Osteocyte (in vitro differentiated cells): ENCODE measurements at regions not wholly inside any gene's neighbourhood (a gene's known extent, or its start where the extent isn't known, plus 50 kb on each side); places are given as distances from the start of the nearest gene placed in this dataset.

ENCODE experiments used
- DNase-seq: peaks from one replicate; pipeline ENCODE4 v3.0.0; 2021; ENCODE audit warnings: mixed read lengths; ENCODE audit not compliant: unreplicated experiment; ENCODE audit errors: extremely low spot score
- H3K27ac Mint-ChIP-seq: one replicate; pipeline ENCODE4 v1.8.0; 2021; ENCODE audit warnings: mild to moderate bottlenecking, mixed read lengths; ENCODE audit not compliant: unreplicated experiment
- H3K27me3 Mint-ChIP-seq: one replicate; pipeline ENCODE4 v1.8.0; 2021; ENCODE audit warnings: mixed read lengths; ENCODE audit not compliant: unreplicated experiment
- H3K36me3 Mint-ChIP-seq: one replicate; pipeline ENCODE4 v1.8.0; 2021; ENCODE audit warnings: mixed read lengths; ENCODE audit not compliant: unreplicated experiment
- H3K4me1 Mint-ChIP-seq: one replicate; pipeline ENCODE4 v1.8.0; 2021; ENCODE audit warnings: mixed read lengths; ENCODE audit not compliant: unreplicated experiment
- H3K4me3 Mint-ChIP-seq: one replicate; pipeline ENCODE4 v1.8.0; 2021; ENCODE audit warnings: mild to moderate bottlenecking, moderate library complexity, mixed read lengths; ENCODE audit not compliant: unreplicated experiment
- H3K9me3 Mint-ChIP-seq: one replicate; pipeline ENCODE4 v1.8.0; 2021; ENCODE audit warnings: mixed read lengths; ENCODE audit not compliant: unreplicated experiment
- CTCF ChIP-seq: fragments of 200-600 bp; sonication (generic); IDR thresholded peaks from 2 replicates; pipeline ENCODE4 v1.5.0; 2021; ENCODE audit warnings: antibody characterized with exemption, mild to moderate bottlenecking, moderate library complexity

GRCh38 chr6:155520078-155520477 lies 64.4 kb upstream of the NOX3 start:
- no peak for TF ChIP-seq CTCF
- Mint-ChIP-seq H3K9me3 (peaks cover 1% of the 10 kb centered on the region), H3K27me3 (no peaks in the 10 kb centered on the region), H3K36me3 (no peaks in the 10 kb centered on the region), H3K4me1 (peaks cover 10% of the 10 kb centered on the region), H3K4me3 (no peak overlapping the region), H3K27ac (no peak overlapping the region)
- DNase-seq, result no peak

GRCh38 chr6:155519176-155519738 lies 63.6 kb upstream of the NOX3 start:
- TF ChIP-seq CTCF, result no peak
- DNase-seq, result no peak
- peaks cover 7% of the 10 kb centered on the region for H3K4me1 Mint-ChIP-seq
- peaks cover 3% of the 10 kb centered on the region for H3K9me3 Mint-ChIP-seq
- no peak overlapping the region for H3K4me3 Mint-ChIP-seq
- H3K27ac Mint-ChIP-seq, result no peak overlapping the region
- no peaks in the 10 kb centered on the region for H3K36me3 Mint-ChIP-seq
- H3K27me3 Mint-ChIP-seq, result no peaks in the 10 kb centered on the region

- H3K4me3 Mint-ChIP-seq, result no peak overlapping the region
These were observed 61.7 kb upstream of the NOX3 start for GRCh38 chr6:155517294-155517693.

GRCh38 chr6:155510879-155511278 lies 55.2 kb upstream of the NOX3 start:
- H3K27ac Mint-ChIP-seq, result no peak overlapping the region
- peaks cover 3% of the 10 kb centered on the region for H3K9me3 Mint-ChIP-seq
- no peaks in the 10 kb centered on the region for H3K36me3 Mint-ChIP-seq
- no peak for TF ChIP-seq CTCF
- DNase-seq, result no peak
- no peak overlapping the region for H3K4me3 Mint-ChIP-seq
- no peaks in the 10 kb centered on the region for H3K27me3 Mint-ChIP-seq
- H3K4me1 Mint-ChIP-seq, result peaks cover 2% of the 10 kb centered on the region

More at GRCh38 chr6:155517294-155517693, 61.7 kb upstream of the NOX3 start:
- DNase-seq, result no peak
- Mint-ChIP-seq H3K4me1 (no peaks in the 10 kb centered on the region), H3K27me3 (no peaks in the 10 kb centered on the region), H3K36me3 (no peaks in the 10 kb centered on the region), H3K9me3 (peaks cover 3% of the 10 kb centered on the region), H3K27ac (no peak overlapping the region)
- no peak for TF ChIP-seq CTCF

GRCh38 chr6:155509743-155510475 lies 54.3 kb upstream of the NOX3 start:
- TF ChIP-seq CTCF, result no peak
- Mint-ChIP-seq H3K27me3 (no peaks in the 10 kb centered on the region), H3K36me3 (no peaks in the 10 kb centered on the region), H3K9me3 (peaks cover under 1% of the 10 kb centered on the region), H3K4me1 (peaks cover 12% of the 10 kb centered on the region), H3K4me3 (no peak overlapping the region), H3K27ac (no peak overlapping the region)
- no peak for DNase-seq
